AG08395 (cell line): ENCODE measurements at regions not wholly inside any gene's neighbourhood (a gene's known extent, or its start where the extent isn't known, plus 50 kb on each side); places are given as distances from the start of the nearest gene placed in this dataset.
"Not testable (repeated sequence)": the region's sequence is repeated elsewhere in the genome, so short reads cannot be mapped to it uniquely, and the experiment has no call there.

Source experiments
- DNase-seq: peaks from one replicate; pipeline ENCODE4 v3.0.0; 2012; ENCODE audit warnings: mixed read lengths, low spot score

- DNase-seq, result no peak
These were observed 353.0 kb upstream of the ZFHX3 start for GRCh38 chr16:73400951-73401350.

GRCh38 chr16:73399997-73400396 lies 352.1 kb upstream of the ZFHX3 start:
- no peak for DNase-seq

GRCh38 chr16:73399486-73399885 lies 351.6 kb upstream of the ZFHX3 start:
- DNase-seq, result no peak

DNA sequence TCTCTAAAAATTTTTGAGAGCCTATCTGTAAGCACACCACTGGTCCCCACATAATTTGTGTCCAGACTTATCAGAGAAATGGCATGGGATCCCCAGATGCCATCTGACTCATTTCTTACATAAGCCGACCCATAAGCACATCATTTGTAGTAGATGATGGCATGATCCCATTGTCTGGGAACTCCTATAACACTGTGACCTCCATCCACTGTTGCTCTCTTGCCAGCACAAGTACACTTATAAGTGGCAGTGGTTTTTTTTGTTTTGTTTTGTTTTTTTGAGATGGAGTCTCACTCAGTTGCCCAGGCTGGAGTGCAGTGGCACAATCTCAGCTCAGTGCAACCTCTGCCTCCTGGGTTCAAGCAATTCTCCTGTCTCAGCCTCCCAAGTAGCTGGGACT lies 350.7 kb upstream of the ZFHX3 start:
- not testable (repeated sequence) for DNase-seq

- no peak for DNase-seq
These were observed 348.6 kb upstream of the ZFHX3 start for GRCh38 chr16:73396556-73396955.

DNA sequence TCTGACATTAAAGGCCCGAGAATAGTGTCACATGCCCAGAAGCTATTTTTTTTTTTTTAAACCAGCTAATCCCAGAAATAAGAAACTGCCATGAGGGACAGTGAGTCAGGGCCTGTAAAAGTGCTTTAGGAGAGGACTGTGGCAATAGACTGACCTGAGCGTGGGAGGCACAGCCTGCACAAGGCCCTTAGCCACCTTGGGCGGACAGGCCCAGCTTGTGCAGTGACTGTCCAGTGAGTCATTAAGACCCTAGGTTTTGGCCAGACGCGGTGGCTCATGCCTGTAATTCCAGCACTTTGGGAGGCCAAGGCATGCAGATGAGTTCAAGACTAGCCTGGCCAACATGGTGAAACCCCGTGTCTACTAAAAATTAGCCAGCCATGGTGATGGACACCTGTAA lies 343.0 kb upstream of the ZFHX3 start:
- peak; percentile 13 for DNase-seq

- DNase-seq, result no peak
These were observed 342.6 kb upstream of the ZFHX3 start for GRCh38 chr16:73390491-73390890.

DNA sequence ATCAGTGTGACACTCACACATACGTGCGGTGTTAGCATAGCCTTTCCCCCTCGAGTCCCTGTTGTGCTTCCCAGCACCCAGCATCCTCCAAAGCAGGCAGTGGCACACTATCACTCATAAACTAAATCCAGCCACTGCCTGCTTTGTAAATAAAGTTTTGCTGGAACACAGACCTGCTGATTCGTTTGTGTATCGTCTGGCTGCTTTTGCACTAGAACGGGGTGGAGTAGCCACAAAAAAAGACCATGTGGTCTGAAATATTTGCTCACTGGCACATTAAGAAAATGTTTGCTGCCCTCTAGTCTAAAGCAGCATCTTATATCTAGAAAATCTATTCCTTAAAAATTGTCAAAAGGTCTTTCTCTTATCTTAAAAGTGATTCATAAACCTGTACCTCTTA lies 341.2 kb upstream of the ZFHX3 start:
- no peak for DNase-seq

- DNase-seq, result no peak
These were observed 340.1 kb upstream of the ZFHX3 start for GRCh38 chr16:73387979-73388378.

- no peak for DNase-seq
These were observed 337.8 kb upstream of the ZFHX3 start for GRCh38 chr16:73385696-73386095.

GRCh38 chr16:73384506-73385089 lies 336.7 kb upstream of the ZFHX3 start:
- no peak for DNase-seq

DNA sequence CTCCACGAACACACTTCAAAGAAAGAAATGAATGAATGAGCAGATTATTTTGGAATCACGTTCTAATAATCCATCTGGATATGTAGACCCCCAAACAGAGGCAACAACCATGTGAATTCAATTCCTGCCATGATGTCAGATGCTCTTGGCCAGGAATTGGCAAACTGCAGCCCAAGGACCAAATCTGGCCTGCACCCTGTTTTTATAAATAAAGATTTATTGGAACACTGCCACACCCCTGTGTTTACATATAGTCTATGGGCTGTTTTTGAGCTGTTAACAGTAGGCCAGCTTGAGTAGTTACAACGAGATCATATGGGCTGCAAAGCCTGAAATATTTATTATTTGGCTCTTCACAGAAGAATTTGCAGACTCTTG lies 336.0 kb upstream of the ZFHX3 start:
- no peak for DNase-seq

GRCh38 chr16:73383195-73383987 lies 335.5 kb upstream of the ZFHX3 start:
- no peak for DNase-seq

DNA sequence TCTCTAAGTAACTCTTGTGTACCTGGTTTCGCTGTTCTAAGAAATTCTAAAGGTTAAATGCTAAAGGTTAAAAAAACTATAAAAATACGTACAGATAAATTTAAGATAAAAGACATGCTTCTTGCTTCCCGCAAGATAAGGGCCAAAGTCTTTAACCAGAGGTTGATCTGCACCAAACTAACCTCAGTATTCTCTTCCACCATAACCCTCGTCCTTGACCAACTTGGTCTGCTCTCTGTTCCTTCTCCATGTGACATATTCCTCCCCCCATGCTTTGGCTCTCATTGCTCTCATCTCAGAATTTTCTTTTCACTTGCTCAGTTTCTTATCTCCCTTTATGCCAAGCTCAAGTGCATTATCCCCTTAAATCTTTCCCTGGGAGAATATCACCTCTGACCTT lies 330.5 kb upstream of the ZFHX3 start:
- no peak for DNase-seq

DNA sequence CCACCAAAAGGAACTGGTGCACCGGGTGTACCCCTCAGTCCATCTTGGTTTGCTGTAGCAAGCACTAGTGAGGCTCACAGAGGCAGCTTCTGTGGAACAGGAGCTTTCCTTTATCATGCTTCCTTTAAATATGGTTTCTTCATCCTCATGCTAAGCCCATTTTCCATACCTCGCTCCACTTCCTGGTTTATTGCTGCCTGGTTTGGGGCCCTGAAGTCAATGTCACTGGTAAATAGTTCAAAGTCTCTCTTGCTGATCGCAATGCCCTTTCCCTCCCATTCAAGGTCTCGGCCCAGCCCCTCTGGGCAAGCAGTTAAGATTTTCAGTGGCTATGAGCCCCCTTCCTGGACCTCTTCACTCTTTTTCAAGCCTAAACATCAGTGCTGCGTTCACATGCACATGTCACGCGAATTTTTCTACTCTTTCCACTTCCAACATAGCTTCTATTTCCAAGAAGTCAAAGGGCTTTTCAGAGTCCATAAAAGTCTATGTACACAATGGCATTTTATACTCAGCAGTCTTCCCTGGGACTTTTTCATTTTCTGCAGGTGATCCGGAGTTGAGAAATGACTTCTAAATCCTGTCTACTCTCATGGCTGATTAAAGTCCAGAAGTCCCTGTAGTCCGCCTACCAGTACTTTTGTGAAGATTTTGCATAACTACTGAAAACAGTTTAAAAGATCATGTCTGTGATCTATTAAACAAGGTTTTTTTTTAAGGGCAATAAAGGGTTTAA lies 323.8 kb upstream of the ZFHX3 start:
- no peak for DNase-seq

DNA sequence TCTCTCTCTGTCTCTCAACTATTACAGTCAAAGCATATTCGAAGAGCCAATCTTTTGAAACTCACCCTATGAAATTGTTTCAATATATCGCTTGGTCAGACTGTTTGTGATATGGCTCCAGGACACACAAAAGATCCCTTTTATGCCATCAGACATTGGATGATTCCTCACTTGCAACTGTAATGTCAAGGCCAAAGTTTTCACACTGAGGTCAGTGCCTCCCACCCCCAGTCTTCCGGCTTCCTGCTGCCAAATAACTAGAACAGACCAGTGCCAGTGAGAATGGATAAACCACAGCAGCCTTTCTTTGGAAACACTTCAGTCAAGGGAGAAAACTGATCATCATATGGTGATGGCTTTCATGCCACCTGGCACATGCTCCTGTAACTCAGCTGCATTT lies 321.9 kb upstream of the ZFHX3 start:
- no peak for DNase-seq

DNA sequence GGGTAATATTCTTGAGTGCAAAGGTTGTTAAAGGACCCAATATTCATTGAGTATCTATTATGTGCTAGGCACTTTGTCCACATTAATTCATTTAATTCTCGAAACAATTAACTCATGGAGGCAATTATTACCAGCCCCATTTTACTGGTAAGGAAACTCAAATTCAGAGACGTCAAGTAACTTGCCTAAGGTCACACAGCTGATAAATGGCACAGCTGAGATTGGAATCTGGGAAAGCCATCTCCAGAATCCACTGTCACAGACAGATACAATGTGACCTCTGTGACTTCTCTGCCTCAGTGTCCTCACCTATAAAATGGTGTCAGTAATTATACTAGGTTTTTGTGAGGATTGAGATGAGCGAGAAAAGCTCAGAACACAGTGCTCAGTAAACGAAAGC lies 320.8 kb upstream of the ZFHX3 start:
- no peak for DNase-seq

DNA sequence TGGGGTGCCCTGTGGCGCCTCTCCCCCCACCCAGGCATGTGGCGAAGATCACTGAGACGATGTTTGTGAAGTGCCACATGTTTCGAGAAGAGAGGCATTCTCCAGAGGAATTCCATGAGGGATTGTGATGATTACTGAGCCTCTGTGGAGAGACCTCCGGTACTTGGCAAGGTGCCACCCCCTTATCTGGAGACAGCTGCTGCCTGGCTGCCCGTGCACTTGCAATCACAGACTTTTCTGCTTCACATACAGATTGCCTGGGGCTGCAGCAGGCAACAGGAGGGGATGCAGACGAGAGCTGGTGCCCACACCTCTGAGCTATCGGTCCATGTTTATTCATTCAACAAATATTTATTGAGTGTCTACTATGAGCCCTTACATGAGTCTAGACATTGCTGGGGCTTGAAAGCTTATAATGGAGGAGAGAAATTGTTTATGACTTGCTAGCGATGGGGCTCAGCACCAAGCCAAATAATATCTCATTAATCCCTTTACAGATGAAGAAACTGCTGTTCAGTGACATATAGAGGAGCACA lies 317.2 kb upstream of the ZFHX3 start:
- DNase-seq, result no peak

DNA sequence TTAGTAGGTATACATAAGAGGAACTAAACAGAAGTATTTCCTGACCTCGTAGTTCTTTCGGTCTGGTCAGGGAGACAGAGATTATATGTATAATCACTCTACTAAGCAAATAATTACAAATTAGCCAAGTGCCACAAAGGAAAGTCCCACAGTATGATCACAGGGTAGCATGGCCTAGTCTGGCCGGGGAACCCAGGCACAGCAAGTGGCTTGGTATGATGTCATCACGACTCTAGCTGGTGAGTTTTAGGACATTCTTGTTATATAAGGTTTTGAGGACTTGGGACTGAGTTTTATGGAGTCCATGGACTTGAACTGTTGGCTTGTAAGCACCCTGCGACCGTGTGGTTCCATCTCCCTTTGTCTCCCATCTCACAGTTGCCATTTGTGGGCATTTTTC lies 316.5 kb upstream of the ZFHX3 start:
- no peak for DNase-seq

- no peak for DNase-seq
These were observed 313.1 kb upstream of the ZFHX3 start for GRCh38 chr16:73361061-73361460.

- no peak for DNase-seq
These were observed 308.6 kb upstream of the ZFHX3 start for GRCh38 chr16:73356401-73357079.

GRCh38 chr16:73355981-73356380 lies 308.1 kb upstream of the ZFHX3 start:
- no peak for DNase-seq
